Prostate gland (tissue), 2 donors: ENCODE measurements at regions not wholly inside any gene's neighbourhood (a gene's known extent, or its start where the extent isn't known, plus 50 kb on each side); places are given as distances from the start of the nearest gene placed in this dataset.

Experiments used
- DNase-seq: peaks from one replicate; pipeline ENCODE4 v3.0.0-alpha.2; 2019; ENCODE audit warnings: low spot score
- H3K27ac ChIP-seq, 2 donors: fragments of 200-600 bp; sonication (generic); 2 replicates each; pipeline ENCODE4 v1.5.1; 2017 to 2019
- H3K27me3 ChIP-seq: fragments of 200-600 bp; sonication (generic); replicated peaks from 2 replicates; pipeline ENCODE4 v1.5.1; 2019; ENCODE audit not compliant: insufficient read depth
- H3K36me3 ChIP-seq, 2 donors: fragments of 200-600 bp; sonication (generic); 1 replicate in 1 of 2; 2 replicates in 1 of 2; pipeline versions ENCODE4 v1.5.1 to v1.8.1; 2017 to 2019
- H3K4me1 ChIP-seq: fragments of 200-600 bp; sonication (generic); replicated peaks from 2 replicates; pipeline ENCODE4 v1.5.1; 2019
- H3K4me3 ChIP-seq, 2 donors: fragments of 200-600 bp; sonication (generic); 2 replicates each; pipeline ENCODE4 v1.5.1; 2017 to 2019
- H3K9me3 ChIP-seq: fragments of 200-600 bp; sonication (generic); 2 replicates; pipeline ENCODE4 v1.5.1; 2017
- CTCF ChIP-seq, 4 experiments: fragments of 200-600 bp in 2 of 4; fragments of 450-650 bp in 2 of 4; sonication (generic) in 2 of 4; IDR thresholded peaks; 1 replicate in 3 of 4; 2 replicates in 1 of 4; pipeline ENCODE4 v1.5.1; 2016 to 2019; ENCODE audit warnings: antibody characterized with exemption in 4 of 4, mild to moderate bottlenecking in 2 of 4, moderate library complexity in 2 of 4
- POLR2A ChIP-seq: fragments of 450-650 bp; IDR thresholded peaks from one replicate; pipeline ENCODE4 v1.6.1; 2016; ENCODE audit warnings: antibody characterized with exemption, mild to moderate bottlenecking
- POLR2AphosphoS5 ChIP-seq: sonication (generic); formaldehyde crosslinking; IDR thresholded peaks from one replicate; pipeline ENCODE4 v1.6.1; 2017; ENCODE audit warnings: antibody characterized with exemption
- WGBS: methylation state at CpG from one replicate; pipeline ENCODE4 v1.1.5; 2018; 5-methylcytosine and 5-hydroxymethylcytosine counted together
- intact Hi-C: fragments of 100-400 bp; cut with DNase I; formaldehyde crosslinking; loops from one replicate; pipeline ENCODE4 v1.14.2; 2022

DNA sequence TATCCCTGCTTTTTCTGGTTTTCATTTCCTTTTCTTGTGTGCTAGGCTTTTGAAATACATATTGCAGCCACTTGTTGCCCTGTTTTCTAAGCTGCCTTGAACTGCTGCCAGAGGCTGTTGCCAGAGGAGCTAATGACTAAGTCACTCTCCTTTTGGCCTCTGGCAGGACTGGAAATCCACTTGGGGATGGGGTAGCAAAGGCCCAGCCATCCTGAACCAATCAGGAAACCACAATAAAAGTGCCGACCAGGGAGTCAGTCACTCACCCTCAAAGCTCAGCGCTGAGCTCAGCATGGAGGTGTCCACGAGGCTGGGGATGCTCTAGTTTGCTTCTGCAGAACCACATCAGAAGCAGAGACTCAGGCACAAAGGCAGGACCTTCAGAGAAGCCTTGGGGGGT, 813.0 kb downstream of the DHX35 start:
- no peak for TF ChIP-seq POLR2AphosphoS5
- TF ChIP-seq POLR2A: no peak
- TF ChIP-seq CTCF (IDR thresholded peaks at IDR 0.05): no peak
- Histone ChIP-seq H3K27ac (no peak overlapping the region), H3K4me1 (no peaks in the 10 kb centered on the region), H3K27me3 (no peaks in the 10 kb centered on the region), H3K4me3 (no peak overlapping the region), H3K36me3 (no peaks in the 10 kb centered on the region), H3K9me3 (no peaks in the 10 kb centered on the region)
- DNase-seq: no peak
- intact Hi-C loops: no loop called here
- 38% methylated on average over 3 of the region's 3 CpGs for WGBS

- no peaks in the 10 kb centered on the region for H3K27me3 ChIP-seq
- no peaks in the 10 kb centered on the region for H3K36me3 ChIP-seq
- intact Hi-C loops: no loop called here
- DNase-seq: no peak
- WGBS: 76% methylated on average over 5 of the region's 5 CpGs
- TF ChIP-seq CTCF (IDR thresholded peaks at IDR 0.05) (no peak), POLR2AphosphoS5 (no peak), POLR2A (no peak)
- H3K27ac ChIP-seq: no peak overlapping the region
- no peak overlapping the region for H3K4me3 ChIP-seq
- H3K4me1 ChIP-seq: no peaks in the 10 kb centered on the region
- H3K9me3 ChIP-seq: no peaks in the 10 kb centered on the region
These were observed 811.3 kb downstream of the DHX35 start for GRCh38 chr20:39773380-39774000.

GRCh38 chr20:39767352-39767751, 805.2 kb downstream of the DHX35 start:
- DNase-seq: no peak
- no peaks in the 10 kb centered on the region for H3K9me3 ChIP-seq
- H3K27ac ChIP-seq: no peak overlapping the region
- intact Hi-C loops: no loop called here
- no peak for TF ChIP-seq POLR2A
- TF ChIP-seq POLR2AphosphoS5: no peak
- TF ChIP-seq CTCF (IDR thresholded peaks at IDR 0.05): no peak
- no peaks in the 10 kb centered on the region for H3K27me3 ChIP-seq
- no peak overlapping the region for H3K4me3 ChIP-seq
- WGBS: 95% methylated on average over 1 of the region's 1 CpG
- no peaks in the 10 kb centered on the region for H3K4me1 ChIP-seq
- no peaks in the 10 kb centered on the region for H3K36me3 ChIP-seq

- Histone ChIP-seq H3K4me1 (no peaks in the 10 kb centered on the region), H3K27ac (no peak overlapping the region), H3K9me3 (no peaks in the 10 kb centered on the region), H3K27me3 (no peaks in the 10 kb centered on the region), H3K36me3 (no peaks in the 10 kb centered on the region), H3K4me3 (no peak overlapping the region)
- intact Hi-C loops: no loop called here
- whole genome bisulfite sequencing: 49% methylated on average over 1 of the region's 1 CpG
- DNase-seq: no peak
- TF ChIP-seq CTCF (IDR thresholded peaks at IDR 0.05): no peak
- no peak for TF ChIP-seq POLR2A
- no peak for TF ChIP-seq POLR2AphosphoS5
These were observed 804.2 kb downstream of the DHX35 start for GRCh38 chr20:39766333-39766732.

DNA sequence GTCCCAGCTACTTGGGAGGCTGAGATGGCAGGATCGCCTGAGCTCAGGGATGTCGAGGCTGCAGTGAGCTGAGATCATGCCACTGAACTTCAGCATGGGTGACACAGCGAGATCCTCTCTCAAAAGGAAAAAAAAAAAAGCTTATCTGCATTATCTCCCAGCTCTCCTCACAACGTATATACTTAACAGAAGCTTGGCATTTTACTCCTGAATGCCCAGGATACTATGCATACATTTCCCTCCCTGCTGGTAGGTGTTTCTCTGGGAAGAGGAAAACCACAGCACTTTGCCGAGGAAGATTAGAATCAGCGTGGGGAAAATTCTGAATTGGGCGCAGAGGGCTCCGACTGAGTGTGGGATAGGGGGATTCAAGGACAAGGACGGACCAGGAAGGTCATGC, 800.6 kb downstream of the DHX35 start:
- intact Hi-C loops: no loop called here
- WGBS: 80% methylated on average over 9 of the region's 9 CpGs
- DNase-seq: no peak
- Histone ChIP-seq H3K27ac (no peak overlapping the region), H3K27me3 (no peaks in the 10 kb centered on the region), H3K36me3 (no peaks in the 10 kb centered on the region), H3K4me1 (no peaks in the 10 kb centered on the region), H3K9me3 (no peaks in the 10 kb centered on the region), H3K4me3 (no peak overlapping the region)
- no peak for TF ChIP-seq CTCF (IDR thresholded peaks at IDR 0.05)
- TF ChIP-seq POLR2AphosphoS5: no peak
